Sciatic nerve (tissue), 2 donors: ENCODE measurements at regions not wholly inside any gene's neighbourhood (a gene's known extent, or its start where the extent isn't known, plus 50 kb on each side); places are given as distances from the start of the nearest gene placed in this dataset.

Experiments used
- ATAC-seq: fragments of 200-7000 bp; cut with Tn5 transposase; one replicate; pipeline ENCODE4 v1.9.1; 2020; ENCODE audit warnings: mild to moderate bottlenecking, moderate library complexity
- DNase-seq: peaks from one replicate; pipeline ENCODE4 v3.0.0-alpha.2; 2020; ENCODE audit warnings: low spot score
- intact Hi-C: fragments of 100-400 bp; cut with DNase I; formaldehyde crosslinking; loops from one replicate; pipeline ENCODE4 v1.14.2; 2022
- donor health status: DM: no; HTN: no; CAD: no.
- donor health status: DM: no; HTN: no; CAD: no.

- ATAC-seq (no peak), DNase-seq (no peak)
- intact Hi-C loops = no loop called here
Measured at GRCh38 chr7:108805808-108806397, 236.2 kb downstream of the DNAJB9 start.

- no peak for ATAC-seq
- intact Hi-C loops = no loop called here
- DNase-seq = no peak
Measured at GRCh38 chr7:108808549-108809266, 239.0 kb downstream of the DNAJB9 start.

GRCh38 chr7:108809356-108809755, 239.7 kb downstream of the DNAJB9 start:
- no peak for DNase-seq
- intact Hi-C loops = no loop called here
- ATAC-seq = no peak

- ATAC-seq (no peak), DNase-seq (no peak)
- intact Hi-C loops = no loop called here
Measured at GRCh38 chr7:108810756-108811385, 241.2 kb downstream of the DNAJB9 start.

GRCh38 chr7:108813251-108814014, 243.8 kb downstream of the DNAJB9 start:
- DNase-seq (no peak), ATAC-seq (no peak)
- intact Hi-C loops = no loop called here

GRCh38 chr7:108815815-108816214, 246.1 kb downstream of the DNAJB9 start:
- no peak for ATAC-seq
- DNase-seq = no peak
- intact Hi-C loops = no loop called here

- no peak for ATAC-seq
- intact Hi-C loops = no loop called here
- DNase-seq = no peak
Measured at GRCh38 chr7:108818742-108819141, 249.1 kb downstream of the DNAJB9 start.

GRCh38 chr7:108824840-108825580, 255.3 kb downstream of the DNAJB9 start:
- no peak for ATAC-seq
- no peak for DNase-seq
- intact Hi-C loops = no loop called here

GRCh38 chr7:108825581-108825909, 255.9 kb downstream of the DNAJB9 start:
- no peak for DNase-seq
- intact Hi-C loops = no loop called here
- no peak for ATAC-seq

- ATAC-seq (no peak), DNase-seq (no peak)
- intact Hi-C loops = no loop called here
Measured at GRCh38 chr7:108836256-108836655, 266.6 kb downstream of the DNAJB9 start.

- DNase-seq = no peak
- intact Hi-C loops = no loop called here
- ATAC-seq = no peak
Measured at GRCh38 chr7:108838198-108838597, 268.5 kb downstream of the DNAJB9 start.

- intact Hi-C loops = no loop called here
- DNase-seq = no peak
Measured at GRCh38 chr7:108839076-108839475, 269.4 kb downstream of the DNAJB9 start.

GRCh38 chr7:108845951-108846350, 276.3 kb downstream of the DNAJB9 start:
- ATAC-seq (no peak), DNase-seq (no peak)
- intact Hi-C loops = no loop called here

More at GRCh38 chr7:108839076-108839475, 269.4 kb downstream of the DNAJB9 start:
- no peak for ATAC-seq

GRCh38 chr7:108846471-108846870, 276.8 kb downstream of the DNAJB9 start:
- intact Hi-C loops = no loop called here
- DNase-seq = no peak
- no peak for ATAC-seq

- DNase-seq (no peak), ATAC-seq (no peak)
- intact Hi-C loops = no loop called here
Measured at GRCh38 chr7:108848486-108848885, 278.8 kb downstream of the DNAJB9 start.

- ATAC-seq (no peak), DNase-seq (no peak)
- intact Hi-C loops = no loop called here
Measured at GRCh38 chr7:108860615-108861014, 290.9 kb downstream of the DNAJB9 start.

- intact Hi-C loops = no loop called here
- ATAC-seq (no peak), DNase-seq (no peak)
Measured at GRCh38 chr7:108861071-108861470, 291.4 kb downstream of the DNAJB9 start.

- no peak for ATAC-seq
- intact Hi-C loops = no loop called here
- no peak for DNase-seq
Measured at GRCh38 chr7:108863227-108863848, 293.7 kb downstream of the DNAJB9 start.

GRCh38 chr7:108869070-108869469, 299.4 kb downstream of the DNAJB9 start:
- intact Hi-C loops = no loop called here
- no peak for DNase-seq
- no peak for ATAC-seq
